HepG2 (cell line): ENCODE measurements at regions not wholly inside any gene's neighbourhood (a gene's known extent, or its start where the extent isn't known, plus 50 kb on each side); places are given as distances from the start of the nearest gene placed in this dataset.

ENCODE experiments used
- ATAC-seq: fragments of 200-7000 bp; cut with Tn5 transposase; 3 replicates; pipeline ENCODE4 v1.9.1; 2020; ENCODE audit warnings: mild to moderate bottlenecking, moderate library complexity
- BruUV-seq: library from RNA; stranded (reverse); fragments of 400-500 nt; replicated peaks from 2 replicates; lab custom pipeline; 2021; lab: Mats Ljungman, UMichigan
- CTCF ChIA-PET: fragments of 300-600 bp; formaldehyde crosslinking; extraction: SDS; loops from one replicate; lab custom pipeline; 2021; ENCODE audit warnings: low total read pairs, inconsistent platforms, low intra/inter-chr PET ratio; lab: Yijun Ruan, JAX
- POLR2A ChIA-PET: fragments of 350-600 bp; sonication (Branson Sonifier 250); formaldehyde crosslinking; loops from one replicate; lab custom pipeline; 2020; ENCODE audit warnings: antibody characterized with exemption, inconsistent platforms; lab: Yijun Ruan, JAX
- DNase-seq: peaks from one replicate; pipeline ENCODE4 v3.0.0-alpha.2; 2015; ENCODE audit warnings: low spot score
- FAIRE-seq: peaks from 3 replicates; lab custom pipeline; 2011; peaks lifted over from hg19 to GRCh38; lab: Jason Lieb, UNC
- H2AFZ ChIP-seq: one replicate; pipeline ENCODE4 v1.6.1; 2011; ENCODE audit warnings: low read length, inconsistent platforms
- H3K27ac ChIP-seq: fragments of 300-600 bp; 3 replicates; pipeline ENCODE4 v1.8.0; 2011; ENCODE audit warnings: mixed run types, mild to moderate bottlenecking, mixed read lengths, low read length, inconsistent platforms; ENCODE audit not compliant: insufficient read depth; ENCODE audit errors: extremely low read length
- H3K27me3 ChIP-seq, 2 experiments: fragments of 200-600 bp in 1 of 2; 2 replicates in 1 of 2; 3 replicates in 1 of 2; pipeline versions ENCODE4 v1.6.0 to v1.8.0; 2011; ENCODE audit warnings: low read length in 2 of 2, mild to moderate bottlenecking in 2 of 2, moderate library complexity in 2 of 2, inconsistent platforms in 1 of 2; ENCODE audit not compliant: insufficient read depth in 2 of 2, control insufficient read depth in 1 of 2
- H3K36me3 ChIP-seq, 2 experiments: fragments of 200-600 bp in 1 of 2; replicated peaks in 1 of 2; 2 replicates in 1 of 2; 3 replicates in 1 of 2; pipeline versions ENCODE4 v1.5.1 to v1.8.0; 2011; ENCODE audit warnings: low read length in 2 of 2, inconsistent platforms in 1 of 2; ENCODE audit not compliant: insufficient read depth in 2 of 2, control insufficient read depth in 1 of 2
- H3K4me1 ChIP-seq: 2 replicates; pipeline ENCODE4 v1.5.1; 2012; ENCODE audit warnings: low read length, inconsistent platforms; ENCODE audit not compliant: insufficient read depth
- H3K4me2 ChIP-seq: 2 replicates; pipeline ENCODE4 v1.6.0; 2011; ENCODE audit warnings: low read depth, low read length, inconsistent platforms
- H3K4me3 ChIP-seq, 3 experiments: fragments of 200-600 bp in 1 of 3; sonication (generic), shearing (Covaris generic) in 1 of 3; replicated peaks in 1 of 3; 2 replicates each; pipeline ENCODE4 v1.5.1; 2011 to 2016; ENCODE audit warnings: low read length in 3 of 3, inconsistent platforms in 2 of 3, low read depth in 2 of 3, mild to moderate bottlenecking in 2 of 3, control low read depth in 1 of 3, mixed read lengths in 1 of 3; ENCODE audit not compliant: insufficient read depth in 1 of 3
- H3K79me2 ChIP-seq: one replicate; pipeline ENCODE4 v1.6.1; 2011; ENCODE audit warnings: low read length, inconsistent platforms; ENCODE audit not compliant: insufficient read depth
- H3K9ac ChIP-seq: 2 replicates; pipeline ENCODE4 v1.6.0; 2011; ENCODE audit warnings: mild to moderate bottlenecking, low read depth, low read length, inconsistent platforms; ENCODE audit not compliant: insufficient read depth
- H3K9me3 ChIP-seq: 2 replicates; pipeline ENCODE4 v1.5.1; 2012; ENCODE audit warnings: mild to moderate bottlenecking, low read length
- H4K20me1 ChIP-seq: 2 replicates; pipeline ENCODE4 v1.6.0; 2011; ENCODE audit warnings: inconsistent platforms, mild to moderate bottlenecking, low read length, moderate library complexity; ENCODE audit not compliant: insufficient read depth
- CENPX ChIP-seq: sonication (generic); formaldehyde crosslinking; IDR thresholded peaks from 2 replicates; pipeline ENCODE4 v1.9.0; 2021; ENCODE audit warnings: mild to moderate bottlenecking, missing genetic modification reagents, moderate library complexity
- ESRRA ChIP-seq: sonication (generic); formaldehyde crosslinking; IDR thresholded peaks from 2 replicates; pipeline ENCODE4 v1.5.1; 2020; ENCODE audit warnings: mild to moderate bottlenecking, low read depth, missing genetic modification reagents
- MAZ ChIP-seq, 2 experiments: sonication (generic) in 1 of 2; formaldehyde crosslinking in 1 of 2; IDR thresholded peaks; 2 replicates each; pipeline versions ENCODE4 v1.5.0 to v1.6.1; 2012 to 2020; ENCODE audit warnings: low read depth in 2 of 2, mild to moderate bottlenecking in 2 of 2, borderline replicate concordance in 1 of 2, improper control_type of control experiment in 1 of 2, low read length in 1 of 2, missing genetic modification reagents in 1 of 2, moderate library complexity in 1 of 2
- STAG1 ChIP-seq: sonication (generic); formaldehyde crosslinking; IDR thresholded peaks from 2 replicates; pipeline ENCODE4 v1.4.0; 2020; ENCODE audit warnings: missing genetic modification reagents
- TBX2 ChIP-seq: sonication (generic); formaldehyde crosslinking; IDR thresholded peaks from 2 replicates; pipeline ENCODE4 v1.5.0; 2020; ENCODE audit warnings: missing genetic modification reagents, mild to moderate bottlenecking, borderline replicate concordance
- ZFP36L2 ChIP-seq: sonication (generic); formaldehyde crosslinking; IDR thresholded peaks from 2 replicates; pipeline ENCODE4 v1.4.0; 2020; ENCODE audit warnings: missing genetic modification reagents
- ZNF253 ChIP-seq: sonication (generic); formaldehyde crosslinking; IDR thresholded peaks from 2 replicates; pipeline ENCODE4 v1.8.0; 2022; ENCODE audit warnings: mild to moderate bottlenecking, missing genetic modification reagents, borderline replicate concordance
- ZNF484 ChIP-seq: sonication (generic); formaldehyde crosslinking; IDR thresholded peaks from 2 replicates; pipeline ENCODE4 v1.5.1; 2020; ENCODE audit warnings: mild to moderate bottlenecking, low read depth, missing genetic modification reagents, borderline replicate concordance
- ZNF644 ChIP-seq: IDR thresholded peaks from 2 replicates; pipeline ENCODE4 v1.6.1; 2016; ENCODE audit warnings: low read depth
- ZNF781 ChIP-seq: sonication (generic); formaldehyde crosslinking; IDR thresholded peaks from 2 replicates; pipeline ENCODE4 v1.5.1; 2020; ENCODE audit warnings: borderline replicate concordance, mild to moderate bottlenecking, missing genetic modification reagents; ENCODE audit errors: not compliant biosample characterization
- WGBS: methylation state at CpG from one replicate; pipeline ENCODE4 v1.1.6; 2017; ENCODE audit warnings: low lambda C conversion rate; 5-methylcytosine and 5-hydroxymethylcytosine counted together
- in situ Hi-C: cut with HindIII; loops from 2 replicates; pipeline ENCODE4 v1.10.0; 2017; ENCODE audit warnings: low pct_unique_long_range_greater_than_20kb; ENCODE audit not compliant: extremely low pct_ligation_motif_present
- intact Hi-C: fragments of 100-400 bp; cut with micrococcal nuclease; formaldehyde crosslinking; loops from one replicate; pipeline ENCODE4 v1.10.0; 2022; ENCODE audit not compliant: unreplicated experiment
- TF ChIP-seq, protein P1 (sequence below): IDR thresholded peaks from 2 replicates; pipeline ENCODE4 v1.6.1; 2018; ENCODE audit warnings: missing genetic modification reagents
- TF ChIP-seq, protein P2 (sequence below): sonication (generic); formaldehyde crosslinking; IDR thresholded peaks from 2 replicates; pipeline ENCODE4 v1.4.0; 2020; ENCODE audit warnings: mild to moderate bottlenecking, missing genetic modification reagents
- TF ChIP-seq, protein P3 (sequence below): sonication (generic); formaldehyde crosslinking; IDR thresholded peaks from 2 replicates; pipeline ENCODE4 v1.8.1; 2023; ENCODE audit warnings: mild to moderate bottlenecking, moderate library complexity, missing genetic modification reagents
- TF ChIP-seq, protein P4 (sequence below): sonication (generic); formaldehyde crosslinking; conservative IDR thresholded peaks from 2 replicates; pipeline ENCODE4 v1.4.0; 2020; ENCODE audit warnings: mild to moderate bottlenecking, missing genetic modification reagents, moderate library complexity
- TF ChIP-seq, protein P5 (sequence below): sonication (generic); formaldehyde crosslinking; IDR thresholded peaks from 2 replicates; pipeline ENCODE4 v1.8.0; 2022; ENCODE audit warnings: mild to moderate bottlenecking, missing genetic modification reagents, moderate library complexity

DNA sequence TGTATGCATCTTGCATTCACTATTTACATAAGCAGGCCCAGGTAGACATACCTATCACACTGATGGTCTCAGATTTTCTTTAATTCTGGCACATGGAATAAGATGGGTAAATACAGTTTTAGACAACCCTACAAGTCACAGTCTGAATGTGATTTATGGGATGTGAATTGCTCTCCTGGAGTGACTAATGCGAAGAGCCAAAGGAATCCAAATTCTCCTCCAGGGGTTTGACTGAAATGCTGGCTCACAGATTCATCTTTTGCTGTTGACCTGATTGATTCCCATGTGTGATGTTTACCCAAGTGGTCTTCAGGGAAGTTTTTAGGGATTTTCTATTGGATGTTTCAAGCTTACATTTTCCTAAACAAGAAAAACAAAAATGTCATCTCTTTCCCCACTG lies 277.9 kb upstream of the MON1B start:
- ChIA-PET POLR2A (no interaction called here), CTCF (no interaction called here)
- in situ Hi-C loops: no loop called here
- Histone ChIP-seq H3K9me3 (peaks cover 4% of the 10 kb centered on the region), H3K9ac (no peak overlapping the region), H3K27ac (no peak overlapping the region), H4K20me1 (no peaks in the 10 kb centered on the region), H3K4me2 (no peak overlapping the region), H3K4me3 (no peak overlapping the region), H3K36me3 (no peaks in the 10 kb centered on the region), H3K4me1 (no peaks in the 10 kb centered on the region), H3K27me3 (no peaks in the 10 kb centered on the region), H3K79me2 (no peaks in the 10 kb centered on the region), H2AFZ (no peak overlapping the region)
- DNase-seq (no peak), FAIRE-seq (no peak), ATAC-seq (no peak)
- intact Hi-C loops: no loop called here
- BruUV-seq: no TSS peak
- WGBS: 75% methylated on average over 1 of the region's 1 CpG
- TF ChIP-seq STAG1 (CRISPR knock-in tag) (no peak), ZNF781 (CRISPR knock-in tag) (no peak), ZNF484 (CRISPR knock-in tag) (no peak), ZFP36L2 (no peak), CENPX (CRISPR knock-in tag) (no peak), MAZ (IDR thresholded peaks at IDR 0.05; ENCODE audit: borderline replicate concordance, low read depth, low read length) (no peak), MAZ (CRISPR knock-in tag; IDR thresholded peaks at IDR 0.05; ENCODE audit: low read depth) (no peak), ZNF644 (no peak), TBX2 (no peak), ZNF253 (CRISPR knock-in tag) (no peak), ESRRA (CRISPR knock-in tag) (no peak)
- TF ChIP-seq, protein P1, sequence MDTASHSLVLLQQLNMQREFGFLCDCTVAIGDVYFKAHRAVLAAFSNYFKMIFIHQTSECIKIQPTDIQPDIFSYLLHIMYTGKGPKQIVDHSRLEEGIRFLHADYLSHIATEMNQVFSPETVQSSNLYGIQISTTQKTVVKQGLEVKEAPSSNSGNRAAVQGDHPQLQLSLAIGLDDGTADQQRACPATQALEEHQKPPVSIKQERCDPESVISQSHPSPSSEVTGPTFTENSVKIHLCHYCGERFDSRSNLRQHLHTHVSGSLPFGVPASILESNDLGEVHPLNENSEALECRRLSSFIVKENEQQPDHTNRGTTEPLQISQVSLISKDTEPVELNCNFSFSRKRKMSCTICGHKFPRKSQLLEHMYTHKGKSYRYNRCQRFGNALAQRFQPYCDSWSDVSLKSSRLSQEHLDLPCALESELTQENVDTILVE (CRISPR knock-in tag): no peak
- TF ChIP-seq, protein P2, sequence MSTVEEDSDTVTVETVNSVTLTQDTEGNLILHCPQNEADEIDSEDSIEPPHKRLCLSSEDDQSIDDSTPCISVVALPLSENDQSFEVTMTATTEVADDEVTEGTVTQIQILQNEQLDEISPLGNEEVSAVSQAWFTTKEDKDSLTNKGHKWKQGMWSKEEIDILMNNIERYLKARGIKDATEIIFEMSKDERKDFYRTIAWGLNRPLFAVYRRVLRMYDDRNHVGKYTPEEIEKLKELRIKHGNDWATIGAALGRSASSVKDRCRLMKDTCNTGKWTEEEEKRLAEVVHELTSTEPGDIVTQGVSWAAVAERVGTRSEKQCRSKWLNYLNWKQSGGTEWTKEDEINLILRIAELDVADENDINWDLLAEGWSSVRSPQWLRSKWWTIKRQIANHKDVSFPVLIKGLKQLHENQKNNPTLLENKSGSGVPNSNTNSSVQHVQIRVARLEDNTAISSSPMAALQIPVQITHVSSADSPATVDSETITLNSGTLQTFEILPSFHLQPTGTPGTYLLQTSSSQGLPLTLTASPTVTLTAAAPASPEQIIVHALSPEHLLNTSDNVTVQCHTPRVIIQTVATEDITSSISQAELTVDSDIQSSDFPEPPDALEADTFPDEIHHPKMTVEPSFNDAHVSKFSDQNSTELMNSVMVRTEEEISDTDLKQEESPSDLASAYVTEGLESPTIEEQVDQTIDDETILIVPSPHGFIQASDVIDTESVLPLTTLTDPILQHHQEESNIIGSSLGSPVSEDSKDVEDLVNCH: no peak
- TF ChIP-seq, protein P3, sequence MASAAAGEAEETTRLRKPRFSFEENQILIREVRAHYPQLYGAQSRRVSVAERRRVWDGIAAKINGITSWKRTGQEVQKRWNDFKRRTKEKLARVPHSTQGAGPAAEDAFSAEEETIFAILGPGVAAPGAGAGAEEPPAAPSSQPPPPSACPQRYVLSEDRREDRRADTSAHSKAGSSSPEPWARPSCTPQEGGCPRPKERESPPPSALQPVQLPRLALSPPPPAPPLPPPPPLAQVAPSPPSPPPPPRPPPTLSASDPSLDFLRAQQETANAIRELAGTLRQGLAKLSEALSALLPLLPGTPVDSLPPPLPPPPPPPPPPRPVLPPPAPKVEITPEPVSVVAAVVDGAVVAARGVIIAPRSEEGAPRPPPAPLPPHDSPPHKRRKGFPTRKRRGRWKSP (CRISPR knock-in tag): no peak
- TF ChIP-seq, protein P4, sequence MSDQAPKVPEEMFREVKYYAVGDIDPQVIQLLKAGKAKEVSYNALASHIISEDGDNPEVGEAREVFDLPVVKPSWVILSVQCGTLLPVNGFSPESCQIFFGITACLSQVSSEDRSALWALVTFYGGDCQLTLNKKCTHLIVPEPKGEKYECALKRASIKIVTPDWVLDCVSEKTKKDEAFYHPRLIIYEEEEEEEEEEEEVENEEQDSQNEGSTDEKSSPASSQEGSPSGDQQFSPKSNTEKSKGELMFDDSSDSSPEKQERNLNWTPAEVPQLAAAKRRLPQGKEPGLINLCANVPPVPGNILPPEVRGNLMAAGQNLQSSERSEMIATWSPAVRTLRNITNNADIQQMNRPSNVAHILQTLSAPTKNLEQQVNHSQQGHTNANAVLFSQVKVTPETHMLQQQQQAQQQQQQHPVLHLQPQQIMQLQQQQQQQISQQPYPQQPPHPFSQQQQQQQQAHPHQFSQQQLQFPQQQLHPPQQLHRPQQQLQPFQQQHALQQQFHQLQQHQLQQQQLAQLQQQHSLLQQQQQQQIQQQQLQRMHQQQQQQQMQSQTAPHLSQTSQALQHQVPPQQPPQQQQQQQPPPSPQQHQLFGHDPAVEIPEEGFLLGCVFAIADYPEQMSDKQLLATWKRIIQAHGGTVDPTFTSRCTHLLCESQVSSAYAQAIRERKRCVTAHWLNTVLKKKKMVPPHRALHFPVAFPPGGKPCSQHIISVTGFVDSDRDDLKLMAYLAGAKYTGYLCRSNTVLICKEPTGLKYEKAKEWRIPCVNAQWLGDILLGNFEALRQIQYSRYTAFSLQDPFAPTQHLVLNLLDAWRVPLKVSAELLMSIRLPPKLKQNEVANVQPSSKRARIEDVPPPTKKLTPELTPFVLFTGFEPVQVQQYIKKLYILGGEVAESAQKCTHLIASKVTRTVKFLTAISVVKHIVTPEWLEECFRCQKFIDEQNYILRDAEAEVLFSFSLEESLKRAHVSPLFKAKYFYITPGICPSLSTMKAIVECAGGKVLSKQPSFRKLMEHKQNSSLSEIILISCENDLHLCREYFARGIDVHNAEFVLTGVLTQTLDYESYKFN: no peak
- TF ChIP-seq, protein P5, sequence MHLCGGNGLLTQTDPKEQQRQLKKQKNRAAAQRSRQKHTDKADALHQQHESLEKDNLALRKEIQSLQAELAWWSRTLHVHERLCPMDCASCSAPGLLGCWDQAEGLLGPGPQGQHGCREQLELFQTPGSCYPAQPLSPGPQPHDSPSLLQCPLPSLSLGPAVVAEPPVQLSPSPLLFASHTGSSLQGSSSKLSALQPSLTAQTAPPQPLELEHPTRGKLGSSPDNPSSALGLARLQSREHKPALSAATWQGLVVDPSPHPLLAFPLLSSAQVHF (CRISPR knock-in tag): no peak
